Left lung (tissue), 4 donors: ENCODE measurements at regions not wholly inside any gene's neighbourhood (a gene's known extent, or its start where the extent isn't known, plus 50 kb on each side); places are given as distances from the start of the nearest gene placed in this dataset.

Source experiments
- ATAC-seq: fragments of 200-7000 bp; cut with Tn5 transposase; one replicate; pipeline ENCODE4 v1.9.1; 2020; ENCODE audit warnings: moderate library complexity
- DNase-seq, 4 donors: peaks; one replicate each; pipeline ENCODE4 v3.0.0-alpha.2; 2013 to 2020
- H3K27ac ChIP-seq, 2 donors: fragments of 200-600 bp; sonication (generic) in 1 of 2; one replicate each; pipeline versions ENCODE4 v1.5.0 to v1.8.0; 2020 to 2021
- H3K27me3 ChIP-seq, 2 donors: fragments of 200-600 bp; sonication (generic) in 1 of 2; one replicate each; pipeline versions ENCODE4 v1.5.0 to v1.8.0; 2020 to 2021
- H3K36me3 ChIP-seq, 2 donors: fragments of 200-600 bp; sonication (generic) in 1 of 2; one replicate each; pipeline versions ENCODE4 v1.5.0 to v1.8.0; 2020 to 2021
- H3K4me1 ChIP-seq, 2 donors: fragments of 200-600 bp; one replicate each; pipeline ENCODE4 v1.8.0; 2021
- H3K4me3 ChIP-seq, 2 donors: fragments of 200-600 bp; sonication (generic) in 1 of 2; one replicate each; pipeline versions ENCODE4 v1.5.0 to v1.8.0; 2020 to 2021; ENCODE audit warnings: mild to moderate bottlenecking in 1 of 2
- H3K9me3 ChIP-seq, 2 donors: fragments of 200-600 bp; sonication (generic) in 1 of 2; one replicate each; pipeline versions ENCODE4 v1.5.0 to v1.8.0; 2020 to 2021
- CTCF ChIP-seq, 2 donors: fragments of 200-600 bp; sonication (generic) in 1 of 2; IDR thresholded peaks; one replicate each; pipeline versions ENCODE4 v1.5.0 to v1.8.0; 2021; ENCODE audit warnings: antibody characterized with exemption in 2 of 2
- intact Hi-C, 2 donors: fragments of 100-400 bp; cut with DNase I; formaldehyde crosslinking; loops; one replicate each; pipeline versions ENCODE4 v1.11.2 to v1.14.2; 2022
- donor health status: DM: no; HTN: yes; CAD: no.
- donor health status: DM: no; HTN: no; CAD: no.

GRCh38 chr16:7218936-7219335 lies 113.7 kb upstream of the RBFOX1 start:
- no peaks in the 10 kb centered on the region for H3K4me1 ChIP-seq
- TF ChIP-seq CTCF (IDR thresholded peaks at IDR 0.05): no peak
- no peaks in the 10 kb centered on the region for H3K27me3 ChIP-seq
- H3K4me3 ChIP-seq: no peak overlapping the region
- no peak for DNase-seq
- H3K36me3 ChIP-seq: no peaks in the 10 kb centered on the region
- H3K27ac ChIP-seq: no peak overlapping the region
- intact Hi-C loops: no loop called here
- H3K9me3 ChIP-seq: peaks cover 0 to under 1% of the 10 kb centered on the region in 2 donors
- no peak for ATAC-seq

- intact Hi-C loops: no loop called here
- H3K9me3 ChIP-seq: peaks cover 0 to 3% of the 10 kb centered on the region in 2 donors
- H3K4me3 ChIP-seq: no peak overlapping the region
- no peak for ATAC-seq
- H3K27me3 ChIP-seq: no peaks in the 10 kb centered on the region
- no peaks in the 10 kb centered on the region for H3K4me1 ChIP-seq
- H3K27ac ChIP-seq: no peak overlapping the region
- DNase-seq: no peak
- no peaks in the 10 kb centered on the region for H3K36me3 ChIP-seq
- TF ChIP-seq CTCF (IDR thresholded peaks at IDR 0.05): no peak
Observed at GRCh38 chr16:7217797-7218196, 114.8 kb upstream of the RBFOX1 start.

GRCh38 chr16:7216719-7217118 lies 115.9 kb upstream of the RBFOX1 start:
- Histone ChIP-seq H3K4me1 (no peaks in the 10 kb centered on the region), H3K27me3 (no peaks in the 10 kb centered on the region), H3K9me3 (peaks cover 0 to 3% of the 10 kb centered on the region in 2 donors), H3K4me3 (no peak overlapping the region), H3K27ac (no peak overlapping the region), H3K36me3 (no peaks in the 10 kb centered on the region)
- intact Hi-C loops: no loop called here
- DNase-seq: no peak
- no peak for ATAC-seq
- TF ChIP-seq CTCF (IDR thresholded peaks at IDR 0.05): no peak

- intact Hi-C loops: no loop called here
- ATAC-seq (no peak), DNase-seq (no peak)
- Histone ChIP-seq H3K9me3 (peaks cover 0 to 6% of the 10 kb centered on the region in 2 donors), H3K27ac (no peak overlapping the region), H3K4me3 (no peak overlapping the region), H3K27me3 (no peaks in the 10 kb centered on the region), H3K4me1 (no peaks in the 10 kb centered on the region), H3K36me3 (no peaks in the 10 kb centered on the region)
- no peak for TF ChIP-seq CTCF (IDR thresholded peaks at IDR 0.05)
Observed at GRCh38 chr16:7211781-7212180, 120.9 kb upstream of the RBFOX1 start.

- Histone ChIP-seq H3K36me3 (no peaks in the 10 kb centered on the region), H3K4me1 (no peaks in the 10 kb centered on the region), H3K27me3 (no peaks in the 10 kb centered on the region), H3K27ac (no peak overlapping the region), H3K4me3 (no peak overlapping the region), H3K9me3 (peaks cover 0 to 6% of the 10 kb centered on the region in 2 donors)
- no peak for DNase-seq
- ATAC-seq: no peak
- no peak for TF ChIP-seq CTCF (IDR thresholded peaks at IDR 0.05)
- intact Hi-C loops: no loop called here
Observed at GRCh38 chr16:7209598-7209997, 123.0 kb upstream of the RBFOX1 start.
